Adrenal gland (tissue), 9 donors: ENCODE measurements at regions not wholly inside any gene's neighbourhood (a gene's known extent, or its start where the extent isn't known, plus 50 kb on each side); places are given as distances from the start of the nearest gene placed in this dataset.

Source experiments
- DNase-seq, 7 donors: peaks; one replicate each; pipeline ENCODE4 v3.0.0-alpha.2; 2019 to 2020
- H3K27ac ChIP-seq, 5 donors: fragments of 200-600 bp; sonication (generic) in 4 of 5; 1 replicate in 3 of 5; 2 replicates in 2 of 5; pipeline versions ENCODE4 v1.5.1 to v1.8.0; 2016 to 2020; ENCODE audit warnings: mild to moderate bottlenecking in 1 of 5
- H3K27me3 ChIP-seq: fragments of 200-600 bp; 2 replicates; pipeline ENCODE4 v1.8.0; 2021
- H3K36me3 ChIP-seq, 2 donors: fragments of 200-600 bp; replicated peaks in 1 of 2; 1 replicate in 1 of 2; 2 replicates in 1 of 2; pipeline versions ENCODE4 v1.5.1 to v1.8.0; 2018 to 2022
- H3K4me1 ChIP-seq, 2 donors: fragments of 200-600 bp; replicated peaks in 1 of 2; 1 replicate in 1 of 2; 2 replicates in 1 of 2; pipeline versions ENCODE4 v1.5.1 to v1.8.0; 2018 to 2021
- H3K4me3 ChIP-seq, 4 donors: fragments of 200-600 bp; sonication (generic) in 3 of 4; one replicate each; pipeline ENCODE4 v1.5.1; 2016 to 2018
- H3K9me3 ChIP-seq, 3 donors: fragments of 200-600 bp; sonication (generic) in 1 of 3; replicated peaks in 1 of 3; 1 replicate in 2 of 3; 2 replicates in 1 of 3; pipeline versions ENCODE4 v1.5.1 to v1.8.0; 2016 to 2021
- CTCF ChIP-seq, 6 experiments: fragments of 450-650 bp in 4 of 6; fragments of 200-600 bp in 2 of 6; sonication (generic) in 1 of 6; IDR thresholded peaks; 1 replicate in 5 of 6; 2 replicates in 1 of 6; pipeline versions ENCODE4 v1.5.1 to v1.8.0; 2016 to 2021; ENCODE audit warnings: antibody characterized with exemption in 6 of 6, mild to moderate bottlenecking in 2 of 6, moderate library complexity in 1 of 6
- POLR2A ChIP-seq, 2 donors: fragments of 450-650 bp; IDR thresholded peaks; one replicate each; pipeline ENCODE4 v1.6.1; 2017; ENCODE audit warnings: antibody characterized with exemption in 2 of 2, mild to moderate bottlenecking in 2 of 2, moderate library complexity in 1 of 2
- WGBS, 4 donors: extraction: QIAGEN DNeasy Blood & Tissue Kit in 2 of 4; methylation state at CpG; one replicate each; pipeline versions ENCODE4 v1.1.5 to v1.1.7; 2013 to 2017; 5-methylcytosine and 5-hydroxymethylcytosine counted together
- intact Hi-C, 2 donors: fragments of 100-400 bp; cut with DNase I; formaldehyde crosslinking; loops; one replicate each; pipeline versions ENCODE4 v1.14.1 to v1.15.0; 2022 to 2023
- donor health status: healthy with polysubstance abuse.
- donor health status: Bipolar disorder and iron deficiency.
- donor health status: DM: yes; HTN: yes; CAD: no.
- donor health status: DM: no; HTN: no; CAD: no.
- donor health status: DM: no; HTN: no; CAD: no.

GRCh38 chr2:41886757-41887156, 161.1 kb upstream of the PKDCC start:
- intact Hi-C loops = no loop called here
- no peak overlapping the region for H3K27ac ChIP-seq
- WGBS, 4 donors = 34 to 48% (median 41%) methylated on average over 2 of the region's 2 CpGs
- TF ChIP-seq CTCF (IDR thresholded peaks at IDR 0.05) (no peak), POLR2A (IDR thresholded peaks at IDR 0.05) (no peak)
- H3K4me3 ChIP-seq = no peak overlapping the region
- H3K36me3 ChIP-seq = no peaks in the 10 kb centered on the region
- peak in 5 of 7 donors; percentile 10 to 76 (median 58) for DNase-seq
- H3K9me3 ChIP-seq = no peaks in the 10 kb centered on the region
- H3K4me1 ChIP-seq = no peaks in the 10 kb centered on the region
- no peaks in the 10 kb centered on the region for H3K27me3 ChIP-seq

DNA sequence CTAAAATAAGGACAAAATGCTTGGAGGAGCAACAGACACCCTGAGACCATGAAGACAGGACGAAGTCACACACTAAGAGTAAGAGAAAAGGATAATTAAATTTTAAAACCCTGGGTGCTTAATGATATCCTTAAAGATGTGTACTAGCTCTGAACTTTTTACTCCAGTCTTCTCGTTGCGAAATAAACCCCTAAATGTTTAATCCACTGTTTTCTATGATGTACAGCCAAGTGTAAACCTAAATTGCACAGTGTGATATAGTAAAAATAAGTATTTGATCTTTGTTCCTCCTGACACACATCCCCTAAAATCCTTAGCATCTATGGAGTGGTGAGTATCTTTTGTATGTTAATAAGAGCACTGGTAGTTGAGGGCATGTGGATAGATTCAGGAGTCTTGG, 157.5 kb upstream of the PKDCC start:
- no peaks in the 10 kb centered on the region for H3K36me3 ChIP-seq
- H3K4me1 ChIP-seq = no peaks in the 10 kb centered on the region
- H3K9me3 ChIP-seq = no peaks in the 10 kb centered on the region
- 82 to 95% (median 86%) methylated on average over 3 of the region's 3 CpGs for WGBS, 4 donors
- intact Hi-C loops = no loop called here
- no peak overlapping the region for H3K27ac ChIP-seq
- H3K27me3 ChIP-seq = no peaks in the 10 kb centered on the region
- TF ChIP-seq CTCF (IDR thresholded peaks at IDR 0.05) = no peak
- TF ChIP-seq POLR2A (IDR thresholded peaks at IDR 0.05) = no peak
- H3K4me3 ChIP-seq = no peak overlapping the region
- DNase-seq = no peak

DNA sequence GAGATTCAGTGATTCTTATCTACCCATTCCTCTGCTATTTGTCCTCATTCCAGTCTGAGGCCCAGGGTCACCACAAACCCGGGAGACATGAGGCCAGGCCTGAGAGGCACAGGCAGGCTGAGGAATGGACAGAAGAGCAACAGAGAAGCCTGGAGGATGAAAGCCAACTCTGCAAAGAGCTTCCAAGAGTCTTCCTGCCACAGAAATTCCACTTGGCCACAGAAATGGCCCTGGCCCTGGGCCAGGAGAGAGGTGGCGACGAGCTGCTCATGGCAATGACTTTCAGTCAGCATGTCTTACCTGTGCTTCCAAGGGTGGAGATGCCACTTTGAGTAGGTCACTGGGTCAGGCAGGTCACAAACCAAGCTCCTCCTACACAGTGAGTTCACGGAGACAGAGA, 155.3 kb upstream of the PKDCC start:
- DNase-seq = no peak
- Histone ChIP-seq H3K36me3 (no peaks in the 10 kb centered on the region), H3K9me3 (no peaks in the 10 kb centered on the region), H3K4me3 (no peak overlapping the region), H3K4me1 (no peaks in the 10 kb centered on the region), H3K27me3 (no peaks in the 10 kb centered on the region), H3K27ac (no peak overlapping the region)
- TF ChIP-seq CTCF (IDR thresholded peaks at IDR 0.05) = no peak
- intact Hi-C loops = no loop called here
- WGBS, 4 donors = 72 to 82% (median 78%) methylated on average over 2 to 4 of the region's 4 CpGs

- intact Hi-C loops = no loop called here
- no peaks in the 10 kb centered on the region for H3K27me3 ChIP-seq
- no peak for DNase-seq
- no peak overlapping the region for H3K27ac ChIP-seq
- no peak overlapping the region for H3K4me3 ChIP-seq
- TF ChIP-seq POLR2A (IDR thresholded peaks at IDR 0.05) = no peak
- TF ChIP-seq CTCF (IDR thresholded peaks at IDR 0.05) = no peak
- 73 to 100% (median 95%) methylated on average over 4 to 5 of the region's 5 CpGs for WGBS, 4 donors
- no peaks in the 10 kb centered on the region for H3K4me1 ChIP-seq
- no peaks in the 10 kb centered on the region for H3K9me3 ChIP-seq
- H3K36me3 ChIP-seq = no peaks in the 10 kb centered on the region
These were observed 153.1 kb upstream of the PKDCC start for GRCh38 chr2:41894563-41895333.
